ENCODE measurements at regions not wholly inside any gene's neighbourhood (a gene's known extent, or its start where the extent isn't known, plus 50 kb on each side); places are given as distances from the start of the nearest gene placed in this dataset.
"Not testable (repeated sequence)": the region's sequence is repeated elsewhere in the genome, so short reads cannot be mapped to it uniquely, and the experiment has no call there.

DNA sequence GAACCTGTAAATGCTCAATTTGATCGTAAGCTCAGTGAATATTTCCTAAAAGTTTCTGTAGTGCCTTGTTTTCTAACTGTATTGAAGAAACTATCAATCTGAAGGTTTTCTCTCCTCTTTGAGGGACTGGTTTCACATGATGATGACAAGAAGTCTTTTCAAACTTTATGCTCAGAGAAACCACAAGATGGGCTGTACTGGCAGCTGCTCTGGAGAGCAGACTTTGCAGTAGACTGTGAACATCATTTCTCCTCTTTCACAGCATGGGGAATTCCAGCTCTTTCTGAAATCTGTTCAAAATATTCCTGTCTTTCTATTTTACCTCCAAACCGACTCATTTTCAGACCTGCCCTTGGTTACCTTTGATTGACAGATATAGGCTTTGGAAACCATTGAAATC, 194.4 kb downstream of the IZUMO3 start:
- DNase-seq: peak in 2 of 3 donors; percentile 2 to 20

- no peak for DNase-seq
Measured at GRCh38 chr9:24342457-24342856, 203.2 kb downstream of the IZUMO3 start.

DNA sequence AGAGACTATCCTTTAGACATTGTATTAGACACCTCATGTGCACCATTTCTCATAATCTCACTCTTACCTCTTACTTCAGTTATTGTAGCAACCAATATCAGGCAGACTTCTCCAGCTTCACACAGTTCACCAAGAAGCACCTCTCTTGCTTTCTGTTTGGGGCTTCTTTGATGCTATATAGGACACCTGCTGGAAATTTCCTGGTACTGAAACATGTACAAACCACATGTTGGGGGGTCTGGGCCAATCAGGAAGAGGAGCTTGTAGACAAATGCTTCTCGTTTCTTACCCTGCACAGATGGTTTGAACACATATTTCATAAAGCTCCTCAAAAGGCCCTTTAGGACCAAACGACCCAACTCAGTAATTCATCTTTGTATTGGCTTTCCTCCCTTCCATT, 212.1 kb downstream of the IZUMO3 start:
- no peak for DNase-seq

GRCh38 chr9:24298912-24299311, 246.8 kb downstream of the IZUMO3 start:
- no peak for DNase-seq

- no peak for DNase-seq
Measured at GRCh38 chr9:24297931-24298330, 247.8 kb downstream of the IZUMO3 start.

DNA sequence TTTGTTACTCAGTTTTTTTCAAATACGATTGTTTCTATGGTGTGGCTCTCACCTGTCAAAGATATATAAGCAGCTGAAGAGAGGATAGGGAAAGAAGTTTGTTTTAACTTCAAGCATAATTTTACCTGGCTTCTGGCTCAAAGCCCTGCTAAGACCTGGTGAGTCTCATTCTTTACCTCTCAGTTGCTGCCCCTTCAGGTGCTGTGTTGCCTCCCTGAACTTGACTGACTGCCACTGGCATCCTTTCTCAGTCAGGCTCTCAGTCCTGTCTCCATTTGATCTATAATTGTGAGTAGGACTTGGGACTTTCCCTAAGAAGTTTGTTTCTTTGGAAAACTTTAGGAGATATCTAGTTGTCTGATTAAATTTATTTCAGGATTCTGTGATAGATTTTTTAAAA, 249.6 kb downstream of the IZUMO3 start:
- DNase-seq: no peak

DNA sequence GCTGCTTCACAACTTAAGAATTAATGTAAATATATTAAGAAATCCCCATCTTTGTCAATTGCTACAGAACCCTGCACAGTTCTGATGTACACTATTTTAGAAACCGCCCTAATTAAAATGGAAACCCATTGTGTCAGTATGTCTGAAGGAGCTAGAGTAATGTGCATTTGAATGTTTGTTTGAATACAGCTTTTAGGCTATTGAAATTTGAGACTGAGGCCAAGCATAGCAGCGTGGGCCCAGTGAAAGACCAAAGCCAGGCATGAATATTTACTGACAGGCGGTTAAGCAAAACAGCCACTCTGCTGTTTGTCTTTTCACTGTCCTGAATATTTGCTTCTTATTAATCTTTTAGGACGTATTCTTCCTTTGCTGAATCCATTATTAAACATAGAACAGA, 252.3 kb downstream of the IZUMO3 start:
- no peak for DNase-seq

- no peak for DNase-seq
Measured at GRCh38 chr9:24286761-24287160, 258.9 kb downstream of the IZUMO3 start.

DNA sequence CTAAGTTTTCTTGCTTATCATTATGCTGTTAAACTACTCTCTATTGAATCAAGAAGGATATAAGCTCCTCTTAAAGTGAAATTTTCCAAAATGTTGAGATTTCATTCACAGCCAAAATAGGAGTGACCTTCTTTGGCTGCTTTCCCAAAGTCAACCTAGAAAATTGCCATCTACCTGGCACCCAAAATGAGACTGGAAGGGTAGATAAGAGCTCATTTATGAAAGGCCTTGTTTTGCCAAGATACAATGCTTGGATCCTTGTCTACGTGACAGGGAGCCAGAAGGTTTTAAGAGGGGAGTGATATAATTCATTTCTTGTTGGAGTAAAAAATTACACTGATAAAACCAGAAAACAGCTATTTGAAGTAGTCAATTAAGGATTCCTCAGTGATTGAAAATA, 287.1 kb downstream of the IZUMO3 start:
- DNase-seq: no peak

GRCh38 chr9:24257726-24258125, 288.0 kb downstream of the IZUMO3 start:
- DNase-seq: peak; percentile 2 to 40 (median 30)

GRCh38 chr9:24245988-24246387, 299.7 kb downstream of the IZUMO3 start:
- no peak for DNase-seq

DNA sequence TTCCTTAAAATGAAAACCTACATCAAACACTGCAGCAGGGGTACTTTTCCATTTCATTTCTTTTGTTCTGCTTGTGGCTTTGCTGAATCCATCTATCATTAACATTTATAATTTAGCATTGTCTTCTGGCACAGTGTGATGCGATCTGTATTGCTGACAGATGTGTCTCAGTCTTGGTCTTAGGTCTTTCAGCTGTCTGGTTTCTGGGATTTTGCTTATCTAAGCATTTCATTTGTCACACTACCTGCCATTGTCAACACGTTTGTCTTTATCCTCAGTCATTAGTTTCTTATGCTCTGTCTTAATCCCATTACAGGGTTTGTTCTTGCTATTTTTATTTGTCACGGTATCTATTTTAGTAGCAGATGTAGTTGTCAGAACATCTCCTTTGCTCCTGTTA, 303.1 kb downstream of the IZUMO3 start:
- DNase-seq: no peak

GRCh38 chr9:24218656-24219055, 327.0 kb downstream of the IZUMO3 start:
- no peak for DNase-seq

DNA sequence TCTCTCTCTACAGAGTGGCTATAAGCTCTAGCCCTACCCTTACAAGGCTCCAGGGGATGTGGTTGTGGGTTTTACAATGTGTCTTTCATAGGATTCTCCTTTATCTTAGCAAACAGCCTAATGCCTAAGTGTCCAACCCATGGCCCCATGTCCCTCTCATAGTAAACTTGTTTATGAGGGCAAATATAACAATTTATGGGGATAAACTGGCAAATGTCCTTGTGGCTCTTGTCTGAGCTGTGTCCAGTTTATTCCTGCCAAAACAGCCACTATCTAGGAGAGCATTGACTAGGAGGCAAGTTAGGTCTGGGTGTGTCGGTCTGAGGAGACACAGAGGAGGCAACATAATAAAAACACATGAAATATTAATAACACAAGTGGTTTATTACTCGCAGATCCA, 335.1 kb downstream of the IZUMO3 start:
- DNase-seq: no peak

- no peak for DNase-seq
Measured at GRCh38 chr9:24189986-24190385, 355.7 kb downstream of the IZUMO3 start.

GRCh38 chr9:24180572-24180971, 354.5 kb upstream of the ELAVL2 start:
- not testable (repeated sequence) for DNase-seq

- DNase-seq: peak; percentile 0 to 59 (median 5)
Measured at GRCh38 chr9:24144796-24145195, 318.8 kb upstream of the ELAVL2 start.

GRCh38 chr9:24135072-24135471, 309.0 kb upstream of the ELAVL2 start:
- not testable (repeated sequence) for DNase-seq

DNA sequence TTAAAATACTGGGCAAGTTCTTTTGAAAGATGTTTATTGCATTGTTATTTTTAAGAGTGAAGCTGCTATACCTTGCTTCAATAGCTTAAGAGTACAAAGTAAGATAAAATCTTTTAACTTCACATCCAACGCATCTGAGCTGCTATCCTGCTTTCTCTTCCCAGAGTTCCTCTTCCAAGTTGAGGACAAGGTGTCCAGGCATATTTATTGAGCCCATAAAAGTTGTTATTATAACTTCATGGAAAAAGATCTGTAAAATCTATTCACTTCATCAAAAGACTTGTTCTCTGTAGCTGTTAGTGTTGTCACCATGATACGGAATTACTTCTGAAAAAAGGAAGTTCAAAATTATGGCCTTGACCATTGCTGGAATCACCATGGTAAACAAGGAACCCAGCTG, 306.2 kb upstream of the ELAVL2 start:
- peak in 2 of 3 donors; percentile 7 to 76 for DNase-seq

- no peak for DNase-seq
Measured at GRCh38 chr9:24127519-24127918, 301.5 kb upstream of the ELAVL2 start.

- DNase-seq: no peak
Measured at GRCh38 chr9:24118190-24118589, 292.1 kb upstream of the ELAVL2 start.

DNA sequence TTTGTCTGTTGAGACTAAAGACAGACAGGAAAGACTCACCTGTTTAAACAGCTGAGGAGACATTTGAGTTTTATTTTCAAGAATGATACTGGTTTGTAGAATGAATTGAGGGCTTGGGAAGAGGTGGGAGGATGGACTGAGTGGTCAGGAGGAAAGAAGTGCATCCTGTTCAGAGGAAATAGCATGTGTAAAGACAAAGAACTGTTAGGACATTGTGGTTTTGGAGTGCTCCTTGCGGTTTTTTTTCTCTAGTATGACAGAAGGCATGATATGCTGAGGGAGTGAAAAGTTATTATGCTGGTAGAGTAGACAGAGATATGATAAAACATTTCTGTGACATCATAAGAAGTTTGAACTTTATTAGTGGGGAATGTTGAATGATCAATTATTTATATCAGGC, 270.7 kb upstream of the ELAVL2 start:
- no peak for DNase-seq

DNA sequence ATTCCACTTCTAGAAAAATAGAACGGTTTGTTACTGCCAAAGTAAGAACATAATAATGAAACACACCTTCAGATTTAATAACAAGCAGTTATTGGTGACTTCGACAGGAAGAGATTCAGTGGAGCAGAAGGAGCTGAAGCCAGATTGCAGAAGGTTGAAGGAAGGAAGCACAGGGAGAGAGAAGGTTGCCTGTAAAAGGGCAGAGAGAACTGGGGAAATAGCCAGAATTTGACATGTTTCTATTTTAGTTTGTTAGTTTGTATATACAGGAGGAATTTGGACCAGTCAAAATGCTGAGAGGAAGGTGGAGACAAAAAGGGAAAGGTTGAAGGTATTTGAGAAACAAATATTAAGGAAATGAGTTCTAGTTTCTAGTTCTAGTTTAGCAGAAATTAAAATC, 269.2 kb upstream of the ELAVL2 start:
- no peak for DNase-seq

DNA sequence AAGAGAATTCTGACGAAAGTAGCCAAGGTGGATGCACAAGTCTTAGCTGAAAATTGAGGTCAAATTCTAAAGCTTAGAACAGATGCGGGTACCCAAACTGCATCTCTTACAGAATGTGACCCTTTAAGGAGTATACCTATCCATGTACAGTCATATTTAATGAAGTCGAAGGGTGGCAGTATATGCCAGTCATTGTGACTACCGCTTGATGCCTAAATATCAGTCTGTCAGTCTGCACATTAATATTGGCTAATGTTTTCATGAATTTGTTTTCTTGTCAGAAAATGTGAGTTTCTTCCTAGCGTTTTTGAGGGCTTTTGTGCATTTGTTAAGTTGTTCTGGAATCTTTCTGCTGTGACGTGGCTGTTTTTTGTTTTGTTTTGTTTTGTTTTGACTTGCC, 264.5 kb upstream of the ELAVL2 start:
- DNase-seq: no peak

DNA sequence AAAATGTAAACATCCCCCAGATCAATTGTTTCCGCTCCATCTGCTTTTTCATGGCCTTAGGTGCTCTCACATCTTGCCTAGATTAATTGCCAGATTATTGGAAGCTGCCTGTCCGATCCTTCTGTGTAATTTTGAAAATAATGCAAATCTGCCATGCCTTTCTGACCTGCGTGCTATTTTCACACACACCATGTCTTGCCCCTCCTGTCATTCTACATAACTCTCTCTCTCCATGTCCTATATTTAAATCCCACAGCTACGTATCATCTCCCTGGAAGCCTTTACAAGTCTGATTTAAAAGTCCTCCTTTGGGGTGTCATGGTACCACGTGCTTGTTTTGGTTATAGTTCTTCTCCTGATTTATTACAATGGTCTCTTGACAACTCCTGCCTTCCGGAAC, 247.6 kb upstream of the ELAVL2 start:
- DNase-seq: no peak

All from muscle of back (tissue), 3 donors.